ENCODE measurements at regions not wholly inside any gene's neighbourhood (a gene's known extent, or its start where the extent isn't known, plus 50 kb on each side); places are given as distances from the start of the nearest gene placed in this dataset.

DNA sequence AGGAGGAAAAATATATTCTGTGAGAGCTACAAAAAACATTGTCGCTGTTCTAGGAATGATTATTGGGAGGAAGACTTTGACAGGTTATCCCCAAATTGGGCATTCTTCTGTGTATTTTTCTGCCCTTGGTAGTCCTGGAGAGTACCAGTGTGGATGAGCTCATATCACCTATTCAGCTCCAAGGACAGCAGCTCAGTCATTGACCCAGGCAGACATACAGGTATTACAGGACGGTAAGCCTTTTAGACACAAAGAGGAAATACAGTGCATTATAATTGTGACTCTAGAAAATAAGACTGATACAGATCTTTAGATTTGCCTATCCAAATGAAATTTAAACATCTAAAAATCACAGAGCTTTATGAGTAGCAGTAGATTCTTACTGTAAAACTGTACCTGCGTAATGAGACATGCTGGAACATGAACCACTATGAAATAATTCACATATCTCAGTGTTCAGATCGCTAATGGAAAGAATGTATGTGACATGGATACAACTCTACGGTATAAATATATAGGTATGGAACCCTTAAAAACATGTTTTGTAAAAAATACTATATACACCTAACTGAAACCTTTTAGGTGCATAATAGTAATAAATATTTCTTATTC lies 56.0 kb downstream of the PLK2 start:
- H3K27ac Mint-ChIP-seq: no peak overlapping the region
- intact Hi-C loops (cut with micrococcal nuclease): no loop called here
- H3K9me3 Mint-ChIP-seq: no peaks in the 10 kb centered on the region
- no peak for DNase-seq (ENCODE audit: low spot score)
- no peaks in the 10 kb centered on the region for H3K36me3 Mint-ChIP-seq (ENCODE audit: low read depth)
- H3K4me1 Mint-ChIP-seq (ENCODE audit: low read depth): no peaks in the 10 kb centered on the region
- peaks cover 2% of the 10 kb centered on the region for H3K27me3 Mint-ChIP-seq (ENCODE audit: insufficient read depth)
- no peak overlapping the region for H3K4me3 Mint-ChIP-seq

DNA sequence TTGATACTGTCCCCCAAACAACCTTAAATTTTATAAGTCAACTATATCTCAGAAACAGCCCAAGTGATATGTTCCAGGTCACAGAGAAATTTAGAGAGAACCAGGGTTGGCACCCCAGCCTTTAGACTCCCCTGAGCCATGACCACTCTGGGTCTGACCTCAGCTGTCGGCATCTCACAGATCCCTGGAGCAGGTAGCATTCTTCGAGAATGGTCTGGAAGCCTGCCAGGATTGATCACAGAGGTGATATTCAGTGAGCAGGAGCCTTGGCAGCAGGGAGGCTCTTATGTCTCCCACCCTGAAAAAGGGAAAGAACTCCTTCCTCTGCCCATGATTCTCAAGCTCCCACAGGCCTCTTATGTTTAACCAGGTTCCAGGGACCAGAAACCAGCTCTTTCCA lies 58.2 kb downstream of the PLK2 start:
- Mint-ChIP-seq H3K4me3 (no peak overlapping the region), H3K27me3 (ENCODE audit: insufficient read depth) (no peaks in the 10 kb centered on the region), H3K27ac (no peak overlapping the region), H3K9me3 (no peaks in the 10 kb centered on the region), H3K4me1 (ENCODE audit: low read depth) (no peaks in the 10 kb centered on the region), H3K36me3 (ENCODE audit: low read depth) (no peaks in the 10 kb centered on the region)
- intact Hi-C loops (cut with micrococcal nuclease): no loop called here
- no peak for DNase-seq (ENCODE audit: low spot score)

DNA sequence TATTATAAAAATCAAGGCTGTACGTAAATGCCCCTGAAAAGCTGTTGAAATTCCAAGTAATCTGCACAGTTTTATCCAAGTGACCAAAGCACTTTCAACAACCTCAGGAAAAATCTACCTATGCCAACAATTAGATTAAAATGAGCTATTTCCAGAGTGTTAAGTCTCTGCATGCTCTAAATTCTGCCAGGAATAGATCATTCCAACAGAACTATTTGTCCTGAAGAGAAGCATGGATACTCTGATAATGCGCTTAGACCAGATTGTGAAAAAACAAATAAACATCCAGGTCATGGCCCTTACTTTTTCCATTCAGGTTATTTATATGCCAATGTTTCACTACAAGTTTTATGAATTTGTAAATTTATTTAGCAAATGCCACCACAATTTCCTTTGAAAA lies 59.1 kb downstream of the PLK2 start:
- no peak for DNase-seq (ENCODE audit: low spot score)
- Mint-ChIP-seq H3K36me3 (ENCODE audit: low read depth) (no peaks in the 10 kb centered on the region), H3K4me1 (ENCODE audit: low read depth) (no peaks in the 10 kb centered on the region), H3K4me3 (no peak overlapping the region), H3K27ac (no peak overlapping the region), H3K9me3 (no peaks in the 10 kb centered on the region), H3K27me3 (ENCODE audit: insufficient read depth) (no peaks in the 10 kb centered on the region)
- intact Hi-C loops (cut with micrococcal nuclease): no loop called here

DNA sequence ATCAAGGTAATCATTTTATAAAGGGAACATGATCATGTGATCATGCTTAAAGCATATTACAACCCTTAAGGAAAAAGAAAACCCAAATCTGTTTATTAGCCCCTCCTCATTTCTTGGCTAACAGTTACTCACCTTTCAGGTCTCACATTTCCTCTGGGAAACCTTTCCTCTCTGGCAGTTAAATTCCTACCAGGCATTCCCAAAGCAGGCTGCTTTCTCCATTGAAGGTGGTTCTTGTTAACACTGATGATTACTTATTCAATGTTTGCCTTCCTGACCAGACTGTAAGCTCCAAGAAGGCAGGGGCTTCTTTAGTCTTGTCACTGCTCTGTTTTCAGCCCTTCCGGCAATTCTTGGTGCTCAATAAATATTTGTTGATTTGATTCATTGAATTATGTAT lies 59.9 kb downstream of the PLK2 start:
- no peaks in the 10 kb centered on the region for H3K36me3 Mint-ChIP-seq (ENCODE audit: low read depth)
- H3K27ac Mint-ChIP-seq: no peak overlapping the region
- intact Hi-C loops (cut with micrococcal nuclease): no loop called here
- no peaks in the 10 kb centered on the region for H3K27me3 Mint-ChIP-seq (ENCODE audit: insufficient read depth)
- DNase-seq (ENCODE audit: low spot score): no peak
- no peaks in the 10 kb centered on the region for H3K9me3 Mint-ChIP-seq
- no peak overlapping the region for H3K4me3 Mint-ChIP-seq
- H3K4me1 Mint-ChIP-seq (ENCODE audit: low read depth): no peaks in the 10 kb centered on the region

DNA sequence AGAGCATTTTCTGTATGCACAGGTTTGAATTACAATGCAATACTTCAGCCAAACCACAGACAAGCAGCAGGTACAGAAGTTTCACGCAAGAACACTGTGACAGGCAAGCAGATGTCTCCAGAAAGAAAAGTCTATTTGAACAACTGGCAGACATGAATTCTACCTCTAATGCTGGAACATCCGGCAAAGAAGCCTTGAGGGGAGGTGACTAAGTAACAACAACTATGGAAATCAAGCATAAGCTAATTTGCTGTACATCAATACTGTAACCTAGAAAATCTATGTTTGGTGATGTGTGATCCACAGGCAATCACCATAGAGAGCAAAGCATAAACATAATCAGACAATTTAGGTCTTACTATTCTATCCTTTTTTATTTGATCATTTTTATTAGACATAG lies 65.5 kb downstream of the PLK2 start:
- no peaks in the 10 kb centered on the region for H3K9me3 Mint-ChIP-seq
- no peaks in the 10 kb centered on the region for H3K36me3 Mint-ChIP-seq (ENCODE audit: low read depth)
- no peak overlapping the region for H3K27ac Mint-ChIP-seq
- DNase-seq (ENCODE audit: low spot score): no peak
- intact Hi-C loops (cut with micrococcal nuclease): no loop called here
- H3K4me3 Mint-ChIP-seq: no peak overlapping the region
- no peaks in the 10 kb centered on the region for H3K4me1 Mint-ChIP-seq (ENCODE audit: low read depth)
- H3K27me3 Mint-ChIP-seq (ENCODE audit: insufficient read depth): no peaks in the 10 kb centered on the region

DNA sequence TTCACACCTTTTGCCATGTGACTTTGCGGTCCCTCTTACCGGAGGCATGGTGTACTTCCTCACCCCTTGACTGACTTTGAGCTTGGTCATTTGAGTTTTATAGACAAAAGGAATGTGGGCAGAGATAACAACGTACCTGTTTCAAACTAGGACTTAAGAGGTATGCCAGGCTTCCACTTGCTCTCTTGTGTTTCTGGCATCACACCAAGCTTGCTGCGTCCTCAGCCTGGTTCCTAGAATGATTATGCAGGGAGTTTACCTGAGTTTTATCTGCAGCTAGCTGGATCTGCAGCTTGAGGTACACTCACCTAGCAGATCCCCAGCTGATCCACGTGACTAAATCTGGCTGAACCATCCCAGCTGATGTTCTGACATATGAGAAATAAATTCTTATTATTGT lies 66.2 kb downstream of the PLK2 start:
- Mint-ChIP-seq H3K27ac (no peak overlapping the region), H3K9me3 (no peaks in the 10 kb centered on the region), H3K4me1 (ENCODE audit: low read depth) (no peaks in the 10 kb centered on the region), H3K27me3 (ENCODE audit: insufficient read depth) (no peaks in the 10 kb centered on the region), H3K4me3 (no peak overlapping the region), H3K36me3 (ENCODE audit: low read depth) (no peaks in the 10 kb centered on the region)
- intact Hi-C loops (cut with micrococcal nuclease): no loop called here
- DNase-seq (ENCODE audit: low spot score): no peak

DNA sequence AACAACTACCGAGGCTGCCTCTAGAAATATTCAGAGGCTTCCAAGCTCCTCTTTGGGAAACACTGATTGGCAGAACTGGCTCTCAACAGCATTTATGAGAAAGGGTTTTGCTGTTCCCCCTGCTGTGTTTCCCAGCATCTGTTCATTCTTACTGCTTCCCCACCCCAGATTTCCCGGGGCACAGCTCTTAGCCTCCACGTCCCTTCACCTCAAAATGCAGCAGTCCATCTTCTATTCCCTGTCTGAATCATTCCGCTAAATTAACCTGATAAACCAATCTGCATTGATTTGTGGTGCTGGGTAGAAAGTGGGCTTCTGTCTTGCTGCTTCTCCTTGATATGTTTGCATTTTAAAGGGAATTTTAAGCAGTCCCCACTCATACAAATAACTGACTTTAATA lies 67.4 kb downstream of the PLK2 start:
- Mint-ChIP-seq H3K27me3 (ENCODE audit: insufficient read depth) (no peaks in the 10 kb centered on the region), H3K36me3 (ENCODE audit: low read depth) (no peaks in the 10 kb centered on the region), H3K27ac (no peak overlapping the region), H3K9me3 (no peaks in the 10 kb centered on the region), H3K4me1 (ENCODE audit: low read depth) (no peaks in the 10 kb centered on the region), H3K4me3 (no peak overlapping the region)
- intact Hi-C loops (cut with micrococcal nuclease): no loop called here
- DNase-seq (ENCODE audit: low spot score): no peak

DNA sequence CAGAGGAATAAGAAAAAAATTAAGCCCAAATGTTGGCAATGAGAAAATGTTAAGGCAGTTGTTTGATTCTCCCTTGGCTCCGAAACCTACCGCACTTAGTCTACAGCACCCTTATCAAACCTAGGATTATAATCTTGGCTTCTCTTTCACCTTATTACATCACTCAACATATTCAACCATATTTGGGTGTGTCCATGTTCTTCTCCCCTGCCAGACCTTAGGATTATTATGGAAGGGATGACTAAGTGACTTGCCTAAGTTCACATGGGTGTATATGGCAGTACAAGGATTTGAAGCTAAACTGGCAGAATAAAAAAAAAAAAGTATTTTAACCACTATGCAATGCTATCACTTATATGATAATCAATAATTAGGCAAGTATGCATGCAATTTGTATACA lies 76.4 kb downstream of the PLK2 start:
- no peaks in the 10 kb centered on the region for H3K36me3 Mint-ChIP-seq (ENCODE audit: low read depth)
- no peak overlapping the region for H3K27ac Mint-ChIP-seq
- intact Hi-C loops (cut with micrococcal nuclease): no loop called here
- H3K9me3 Mint-ChIP-seq: peaks cover 24% of the 10 kb centered on the region
- no peaks in the 10 kb centered on the region for H3K27me3 Mint-ChIP-seq (ENCODE audit: insufficient read depth)
- no peak for DNase-seq (ENCODE audit: low spot score)
- no peaks in the 10 kb centered on the region for H3K4me1 Mint-ChIP-seq (ENCODE audit: low read depth)
- H3K4me3 Mint-ChIP-seq: no peak overlapping the region

DNA sequence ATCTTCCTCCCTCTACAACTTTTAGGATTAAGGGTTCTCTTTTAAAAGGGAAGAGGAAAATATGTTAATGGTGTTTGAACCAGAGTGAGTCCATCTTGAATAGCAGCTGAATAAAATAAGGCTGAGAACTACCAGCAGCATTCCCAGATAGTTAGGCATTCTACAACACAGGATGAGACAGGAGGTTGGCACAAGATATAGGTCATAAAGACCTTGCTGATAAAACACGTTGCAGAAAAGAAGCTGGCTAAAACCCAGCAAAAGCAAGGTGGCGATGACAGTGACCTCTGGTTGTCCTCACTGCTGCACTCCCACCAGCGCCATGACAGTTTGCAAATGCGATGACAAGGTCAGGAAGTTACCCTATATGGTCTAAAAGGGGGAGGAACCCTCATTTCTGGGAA lies 77.8 kb downstream of the PLK2 start:
- Mint-ChIP-seq H3K36me3 (ENCODE audit: low read depth) (no peaks in the 10 kb centered on the region), H3K27ac (no peak overlapping the region), H3K4me1 (ENCODE audit: low read depth) (no peaks in the 10 kb centered on the region), H3K4me3 (no peak overlapping the region), H3K27me3 (ENCODE audit: insufficient read depth) (no peaks in the 10 kb centered on the region), H3K9me3 (peaks cover 29% of the 10 kb centered on the region)
- DNase-seq (ENCODE audit: low spot score): no peak
- intact Hi-C loops (cut with micrococcal nuclease): no loop called here

DNA sequence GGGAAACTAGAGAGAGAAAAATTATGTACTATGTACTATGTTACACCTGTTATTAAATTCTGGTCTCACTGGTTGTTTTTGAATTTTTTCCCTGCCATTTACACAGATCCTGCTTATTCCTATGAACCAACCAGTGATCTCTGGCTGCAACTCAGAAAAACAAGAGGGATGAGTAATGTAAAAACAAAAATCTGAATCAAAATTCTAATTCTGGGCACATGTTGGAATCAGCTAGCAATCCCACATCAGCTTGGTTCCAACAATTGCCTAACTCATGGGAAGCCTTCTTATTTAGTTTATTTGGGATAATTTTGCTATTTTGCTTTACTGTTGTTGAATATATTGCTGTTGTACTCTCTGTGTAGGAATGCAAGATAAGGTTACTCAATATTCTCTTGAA lies 78.3 kb downstream of the PLK2 start:
- DNase-seq (ENCODE audit: low spot score): no peak
- Mint-ChIP-seq H3K27me3 (ENCODE audit: insufficient read depth) (no peaks in the 10 kb centered on the region), H3K27ac (no peak overlapping the region), H3K36me3 (ENCODE audit: low read depth) (no peaks in the 10 kb centered on the region), H3K4me3 (no peak overlapping the region), H3K9me3 (peaks cover 29% of the 10 kb centered on the region), H3K4me1 (ENCODE audit: low read depth) (no peaks in the 10 kb centered on the region)
- intact Hi-C loops (cut with micrococcal nuclease): no loop called here

DNA sequence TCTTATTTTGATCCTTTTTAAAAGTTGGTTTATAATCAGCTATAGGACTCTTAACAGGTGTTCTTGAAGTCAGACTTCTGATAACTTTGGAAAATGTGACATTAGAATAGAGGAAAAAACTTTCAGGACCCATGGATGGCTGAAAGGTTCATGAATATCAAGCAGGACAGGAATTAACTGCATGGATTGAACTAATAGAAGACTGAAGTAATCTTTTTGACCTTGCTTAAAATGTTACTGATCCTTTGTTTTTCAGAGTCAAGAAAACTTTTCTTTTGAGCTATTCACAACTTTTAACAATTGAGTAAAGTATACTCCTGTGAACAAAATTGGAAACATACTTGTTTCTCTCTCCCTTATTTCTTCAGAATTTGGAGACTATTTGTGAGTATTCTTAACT lies 79.2 kb downstream of the PLK2 start:
- H3K36me3 Mint-ChIP-seq (ENCODE audit: low read depth): no peaks in the 10 kb centered on the region
- intact Hi-C loops (cut with micrococcal nuclease): no loop called here
- H3K4me1 Mint-ChIP-seq (ENCODE audit: low read depth): no peaks in the 10 kb centered on the region
- no peak for DNase-seq (ENCODE audit: low spot score)
- H3K27me3 Mint-ChIP-seq (ENCODE audit: insufficient read depth): no peaks in the 10 kb centered on the region
- peaks cover 29% of the 10 kb centered on the region for H3K9me3 Mint-ChIP-seq
- H3K27ac Mint-ChIP-seq: no peak overlapping the region
- H3K4me3 Mint-ChIP-seq: no peak overlapping the region

DNA sequence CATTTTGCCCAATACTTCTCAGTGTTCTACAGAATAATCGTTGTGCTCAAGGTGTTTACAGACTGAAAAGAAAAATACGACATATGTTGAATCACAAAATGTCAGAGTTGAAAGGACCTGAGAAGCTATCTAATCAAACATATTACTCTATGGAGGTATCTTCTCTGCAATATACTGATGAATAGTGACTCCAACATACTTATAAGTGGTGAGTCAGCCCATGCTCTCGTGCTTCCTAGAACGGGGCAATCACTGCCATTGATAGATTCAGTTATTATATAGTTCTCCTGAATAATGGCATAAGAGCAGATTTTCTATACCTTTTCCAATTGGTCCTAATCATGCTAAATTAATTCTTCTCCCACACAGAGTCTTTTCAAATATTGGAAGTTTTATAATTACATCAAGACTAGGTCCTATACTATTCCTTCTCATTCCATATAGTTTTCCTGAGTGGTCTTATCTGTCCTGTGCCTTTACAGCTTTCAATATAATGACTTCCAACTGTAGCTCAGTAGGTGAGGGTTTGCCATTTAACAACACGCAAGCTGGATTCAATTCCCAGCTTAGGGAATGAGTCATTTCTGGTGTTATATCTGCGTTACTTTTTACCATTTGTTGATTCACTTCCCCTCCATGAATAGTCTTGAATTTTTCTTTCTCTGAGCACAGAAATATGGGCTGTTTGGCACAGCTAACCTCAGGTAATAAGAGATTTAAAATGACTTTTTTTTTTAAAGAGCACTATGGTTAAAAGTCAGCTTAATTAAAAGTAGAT lies 81.1 kb downstream of the PLK2 start:
- Mint-ChIP-seq H3K4me1 (ENCODE audit: low read depth) (no peaks in the 10 kb centered on the region), H3K4me3 (no peak overlapping the region), H3K27me3 (ENCODE audit: insufficient read depth) (no peaks in the 10 kb centered on the region), H3K9me3 (peaks cover 32% of the 10 kb centered on the region), H3K36me3 (ENCODE audit: low read depth) (no peaks in the 10 kb centered on the region), H3K27ac (no peak overlapping the region)
- no peak for DNase-seq (ENCODE audit: low spot score)
- intact Hi-C loops (cut with micrococcal nuclease): no loop called here

DNA sequence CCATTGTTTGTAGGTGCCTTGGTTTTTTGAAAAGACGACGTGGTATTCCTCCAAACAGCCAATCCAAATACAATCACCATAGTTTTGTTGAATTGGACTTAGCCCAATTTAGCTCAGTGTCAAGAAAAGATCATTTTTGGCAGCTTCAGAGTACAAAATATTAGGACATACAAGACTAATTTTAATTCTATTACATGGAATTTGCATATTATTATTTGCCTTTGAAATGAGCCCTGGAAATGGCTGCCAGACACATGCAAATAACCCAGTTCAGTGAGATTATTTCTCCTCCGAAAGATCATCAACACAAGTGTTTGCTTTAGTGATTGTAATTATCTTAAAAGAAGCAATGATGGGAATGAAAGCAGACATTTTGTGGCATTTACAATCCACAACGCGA lies 89.3 kb downstream of the PLK2 start:
- no peaks in the 10 kb centered on the region for H3K36me3 Mint-ChIP-seq (ENCODE audit: low read depth)
- intact Hi-C loops (cut with micrococcal nuclease): no loop called here
- no peaks in the 10 kb centered on the region for H3K27me3 Mint-ChIP-seq (ENCODE audit: insufficient read depth)
- no peak for DNase-seq (ENCODE audit: low spot score)
- H3K27ac Mint-ChIP-seq: no peak overlapping the region
- no peaks in the 10 kb centered on the region for H3K4me1 Mint-ChIP-seq (ENCODE audit: low read depth)
- no peak overlapping the region for H3K4me3 Mint-ChIP-seq
- H3K9me3 Mint-ChIP-seq: peaks cover 4% of the 10 kb centered on the region

All from activated T-helper 1 cell treated with anti-CD3 and anti-CD28 coated beads, Interleukin-12 subunit alpha, Interleukin-12 subunit beta, Interleukin-2, Interleukin-4 antibody, amounts not matched to agents 30 ng/mL and 10 ng/mL and 1 ng/mL, durations not matched to agents 14 hours and 24 hours and 36 hours (primary cell).